ENCODE measurements at regions not wholly inside any gene's neighbourhood (a gene's known extent, or its start where the extent isn't known, plus 50 kb on each side); places are given as distances from the start of the nearest gene placed in this dataset.

- Mint-ChIP-seq H3K36me3 (ENCODE audit: low read depth) (no peaks in the 10 kb centered on the region), H3K27ac (no peak overlapping the region), H3K4me1 (no peaks in the 10 kb centered on the region), H3K4me3 (no peak overlapping the region), H3K27me3 (no peaks in the 10 kb centered on the region), H3K9me3 (no peaks in the 10 kb centered on the region)
- DNase-seq, result no peak
- intact Hi-C loops (cut with micrococcal nuclease), result no loop called here
Measured at GRCh38 chr22:27440304-27440865, 361.2 kb downstream of the MN1 start.

- H3K27ac Mint-ChIP-seq, result no peak overlapping the region
- no peaks in the 10 kb centered on the region for H3K27me3 Mint-ChIP-seq
- no peaks in the 10 kb centered on the region for H3K4me1 Mint-ChIP-seq
- H3K4me3 Mint-ChIP-seq, result no peak overlapping the region
- H3K36me3 Mint-ChIP-seq (ENCODE audit: low read depth), result no peaks in the 10 kb centered on the region
- DNase-seq, result no peak
- intact Hi-C loops (cut with micrococcal nuclease), result no loop called here
- H3K9me3 Mint-ChIP-seq, result no peaks in the 10 kb centered on the region
Measured at GRCh38 chr22:27441706-27442475, 359.7 kb downstream of the MN1 start.

GRCh38 chr22:27443306-27443705 lies 358.2 kb downstream of the MN1 start:
- no peak overlapping the region for H3K4me3 Mint-ChIP-seq

GRCh38 chr22:27445881-27446280 lies 355.7 kb downstream of the MN1 start:
- no peak for DNase-seq
- H3K27me3 Mint-ChIP-seq, result no peaks in the 10 kb centered on the region
- intact Hi-C loops (cut with micrococcal nuclease), result no loop called here
- no peaks in the 10 kb centered on the region for H3K4me1 Mint-ChIP-seq
- no peaks in the 10 kb centered on the region for H3K9me3 Mint-ChIP-seq
- H3K27ac Mint-ChIP-seq, result no peak overlapping the region
- H3K36me3 Mint-ChIP-seq (ENCODE audit: low read depth), result no peaks in the 10 kb centered on the region
- H3K4me3 Mint-ChIP-seq, result no peak overlapping the region

More at GRCh38 chr22:27443306-27443705, 358.2 kb downstream of the MN1 start:
- no peak overlapping the region for H3K27ac Mint-ChIP-seq
- intact Hi-C loops (cut with micrococcal nuclease), result no loop called here
- H3K27me3 Mint-ChIP-seq, result no peaks in the 10 kb centered on the region
- DNase-seq, result no peak
- H3K4me1 Mint-ChIP-seq, result no peaks in the 10 kb centered on the region
- no peaks in the 10 kb centered on the region for H3K9me3 Mint-ChIP-seq
- H3K36me3 Mint-ChIP-seq (ENCODE audit: low read depth), result no peaks in the 10 kb centered on the region

GRCh38 chr22:27447289-27447688 lies 354.3 kb downstream of the MN1 start:
- H3K9me3 Mint-ChIP-seq, result peaks cover 6% of the 10 kb centered on the region
- no peak overlapping the region for H3K27ac Mint-ChIP-seq
- H3K4me1 Mint-ChIP-seq, result no peaks in the 10 kb centered on the region
- H3K27me3 Mint-ChIP-seq, result no peaks in the 10 kb centered on the region
- no peak for DNase-seq
- intact Hi-C loops (cut with micrococcal nuclease), result no loop called here
- no peak overlapping the region for H3K4me3 Mint-ChIP-seq
- no peaks in the 10 kb centered on the region for H3K36me3 Mint-ChIP-seq (ENCODE audit: low read depth)

- H3K27ac Mint-ChIP-seq, result no peak overlapping the region
- no peak for DNase-seq
- H3K27me3 Mint-ChIP-seq, result no peaks in the 10 kb centered on the region
- no peaks in the 10 kb centered on the region for H3K4me1 Mint-ChIP-seq
- no peaks in the 10 kb centered on the region for H3K36me3 Mint-ChIP-seq (ENCODE audit: low read depth)
- intact Hi-C loops (cut with micrococcal nuclease), result no loop called here
- peaks cover 9% of the 10 kb centered on the region for H3K9me3 Mint-ChIP-seq
- no peak overlapping the region for H3K4me3 Mint-ChIP-seq
Measured at GRCh38 chr22:27450448-27450847, 351.1 kb downstream of the MN1 start.

- Mint-ChIP-seq H3K27ac (no peak overlapping the region), H3K27me3 (no peaks in the 10 kb centered on the region), H3K36me3 (ENCODE audit: low read depth) (no peaks in the 10 kb centered on the region), H3K9me3 (peaks cover 9% of the 10 kb centered on the region), H3K4me3 (no peak overlapping the region), H3K4me1 (no peaks in the 10 kb centered on the region)
- no peak for DNase-seq
- intact Hi-C loops (cut with micrococcal nuclease), result no loop called here
Measured at GRCh38 chr22:27452245-27452644, 349.3 kb downstream of the MN1 start.

GRCh38 chr22:27452922-27453321 lies 348.6 kb downstream of the MN1 start:
- no peaks in the 10 kb centered on the region for H3K4me1 Mint-ChIP-seq
- intact Hi-C loops (cut with micrococcal nuclease), result no loop called here
- H3K4me3 Mint-ChIP-seq, result no peak overlapping the region
- DNase-seq, result no peak
- H3K36me3 Mint-ChIP-seq (ENCODE audit: low read depth), result no peaks in the 10 kb centered on the region
- H3K27me3 Mint-ChIP-seq, result no peaks in the 10 kb centered on the region
- H3K27ac Mint-ChIP-seq, result no peak overlapping the region
- H3K9me3 Mint-ChIP-seq, result peaks cover 9% of the 10 kb centered on the region

GRCh38 chr22:27453725-27454124 lies 347.8 kb downstream of the MN1 start:
- Mint-ChIP-seq H3K4me1 (no peaks in the 10 kb centered on the region), H3K27ac (no peak overlapping the region), H3K4me3 (no peak overlapping the region), H3K36me3 (ENCODE audit: low read depth) (no peaks in the 10 kb centered on the region), H3K9me3 (peaks cover 9% of the 10 kb centered on the region), H3K27me3 (no peaks in the 10 kb centered on the region)
- intact Hi-C loops (cut with micrococcal nuclease), result no loop called here
- DNase-seq, result no peak

- H3K36me3 Mint-ChIP-seq (ENCODE audit: low read depth), result no peaks in the 10 kb centered on the region
- no peak overlapping the region for H3K27ac Mint-ChIP-seq
- H3K27me3 Mint-ChIP-seq, result no peaks in the 10 kb centered on the region
Measured at GRCh38 chr22:27454807-27455450, 346.6 kb downstream of the MN1 start.

GRCh38 chr22:27455526-27455925 lies 346.0 kb downstream of the MN1 start:
- H3K27ac Mint-ChIP-seq, result no peak overlapping the region
- H3K4me3 Mint-ChIP-seq, result no peak overlapping the region
- intact Hi-C loops (cut with micrococcal nuclease), result no loop called here
- no peaks in the 10 kb centered on the region for H3K36me3 Mint-ChIP-seq (ENCODE audit: low read depth)
- H3K9me3 Mint-ChIP-seq, result peaks cover 9% of the 10 kb centered on the region
- DNase-seq, result no peak
- no peaks in the 10 kb centered on the region for H3K4me1 Mint-ChIP-seq
- no peaks in the 10 kb centered on the region for H3K27me3 Mint-ChIP-seq

More at GRCh38 chr22:27454807-27455450, 346.6 kb downstream of the MN1 start:
- Mint-ChIP-seq H3K9me3 (peaks cover 9% of the 10 kb centered on the region), H3K4me1 (no peaks in the 10 kb centered on the region), H3K4me3 (no peak overlapping the region)
- DNase-seq, result no peak
- intact Hi-C loops (cut with micrococcal nuclease), result no loop called here

- no peak overlapping the region for H3K27ac Mint-ChIP-seq
- H3K9me3 Mint-ChIP-seq, result peaks cover 7% of the 10 kb centered on the region
- H3K4me1 Mint-ChIP-seq, result no peaks in the 10 kb centered on the region
- intact Hi-C loops (cut with micrococcal nuclease), result no loop called here
- no peak for DNase-seq
- H3K27me3 Mint-ChIP-seq, result no peaks in the 10 kb centered on the region
- no peak overlapping the region for H3K4me3 Mint-ChIP-seq
- no peaks in the 10 kb centered on the region for H3K36me3 Mint-ChIP-seq (ENCODE audit: low read depth)
Measured at GRCh38 chr22:27456696-27457503, 344.7 kb downstream of the MN1 start.

- no peaks in the 10 kb centered on the region for H3K4me1 Mint-ChIP-seq
Measured at GRCh38 chr22:27459999-27460398, 341.6 kb downstream of the MN1 start.

More at GRCh38 chr22:27459999-27460398, 341.6 kb downstream of the MN1 start:
- no peak overlapping the region for H3K27ac Mint-ChIP-seq
- H3K9me3 Mint-ChIP-seq, result no peaks in the 10 kb centered on the region
- H3K4me3 Mint-ChIP-seq, result no peak overlapping the region
- intact Hi-C loops (cut with micrococcal nuclease), result no loop called here
- H3K27me3 Mint-ChIP-seq, result no peaks in the 10 kb centered on the region
- H3K36me3 Mint-ChIP-seq (ENCODE audit: low read depth), result no peaks in the 10 kb centered on the region
- DNase-seq, result no peak

All from activated CD4-positive, alpha-beta T cell treated with anti-CD3 and anti-CD28 coated beads, Interleukin-2, amount 10 ng/mL, durations not matched to agents 24 days and 14 days (primary cell).